Lung microvascular endothelial cell (primary cell): ENCODE measurements at regions not wholly inside any gene's neighbourhood (a gene's known extent, or its start where the extent isn't known, plus 50 kb on each side); places are given as distances from the start of the nearest gene placed in this dataset.
A peak's percentile ranks its signal among the peaks of the same experiment; 100 is the strongest.

Experiments used
- DNase-seq, 2 donors: peaks; one replicate each; pipeline versions ENCODE4 v3.0.0 to v3.0.0-alpha.2; 2010; ENCODE audit warnings: low read depth in 2 of 2

GRCh38 chr10:28810057-28810870 is 132.9 kb downstream of the BAMBI start:
- DNase-seq: peak in 1 of 2 donors; percentile 5

- no peak for DNase-seq
Measured at GRCh38 chr10:28811639-28812349, 134.5 kb downstream of the BAMBI start.

GRCh38 chr10:28812384-28813372 is 135.4 kb downstream of the BAMBI start:
- DNase-seq: no peak

GRCh38 chr10:28815681-28816080 is 138.4 kb downstream of the BAMBI start:
- DNase-seq: no peak

- DNase-seq: no peak
Measured at GRCh38 chr10:28822719-28823464, 145.6 kb downstream of the BAMBI start.

- DNase-seq: no peak
Measured at GRCh38 chr10:28823501-28824075, 146.3 kb downstream of the BAMBI start.

GRCh38 chr10:28833313-28833712 is 156.0 kb downstream of the BAMBI start:
- peak in 1 of 2 donors; percentile 2 for DNase-seq

GRCh38 chr10:28836435-28836743 is 159.1 kb downstream of the BAMBI start:
- DNase-seq: no peak

GRCh38 chr10:28837613-28838390 is 160.5 kb downstream of the BAMBI start:
- DNase-seq: no peak

GRCh38 chr10:28838908-28839307 is 161.6 kb downstream of the BAMBI start:
- peak in 1 of 2 donors; percentile 21 for DNase-seq

GRCh38 chr10:28839600-28840007 is 162.3 kb downstream of the BAMBI start:
- peak in 1 of 2 donors; percentile 56 for DNase-seq

GRCh38 chr10:28840202-28840601 is 162.9 kb downstream of the BAMBI start:
- DNase-seq: no peak

- DNase-seq: no peak
Measured at GRCh38 chr10:28840971-28841370, 163.7 kb downstream of the BAMBI start.

- no peak for DNase-seq
Measured at GRCh38 chr10:28841625-28842024, 164.3 kb downstream of the BAMBI start.

GRCh38 chr10:28842321-28842720 is 165.0 kb downstream of the BAMBI start:
- no peak for DNase-seq

- DNase-seq: no peak
Measured at GRCh38 chr10:28845009-28845682, 167.8 kb downstream of the BAMBI start.

- no peak for DNase-seq
Measured at GRCh38 chr10:28849309-28849708, 172.0 kb downstream of the BAMBI start.

- no peak for DNase-seq
Measured at GRCh38 chr10:28849821-28850220, 172.5 kb downstream of the BAMBI start.

GRCh38 chr10:28850784-28851183 is 173.5 kb downstream of the BAMBI start:
- no peak for DNase-seq
